Epidermal melanocyte (primary cell): ENCODE measurements at regions not wholly inside any gene's neighbourhood (a gene's known extent, or its start where the extent isn't known, plus 50 kb on each side); places are given as distances from the start of the nearest gene placed in this dataset.
"Not testable (repeated sequence)": the region's sequence is repeated elsewhere in the genome, so short reads cannot be mapped to it uniquely, and the experiment has no call there.

Experiments used
- DNase-seq: peaks from one replicate; pipeline ENCODE4 v3.0.0; 2011; ENCODE audit warnings: low spot score; ENCODE audit not compliant: insufficient read length

- DNase-seq: no peak
These were observed 756.4 kb downstream of the C12orf50 start for GRCh38 chr12:87272851-87273250.

- no peak for DNase-seq
These were observed 758.3 kb downstream of the C12orf50 start for GRCh38 chr12:87270919-87271318.

DNA sequence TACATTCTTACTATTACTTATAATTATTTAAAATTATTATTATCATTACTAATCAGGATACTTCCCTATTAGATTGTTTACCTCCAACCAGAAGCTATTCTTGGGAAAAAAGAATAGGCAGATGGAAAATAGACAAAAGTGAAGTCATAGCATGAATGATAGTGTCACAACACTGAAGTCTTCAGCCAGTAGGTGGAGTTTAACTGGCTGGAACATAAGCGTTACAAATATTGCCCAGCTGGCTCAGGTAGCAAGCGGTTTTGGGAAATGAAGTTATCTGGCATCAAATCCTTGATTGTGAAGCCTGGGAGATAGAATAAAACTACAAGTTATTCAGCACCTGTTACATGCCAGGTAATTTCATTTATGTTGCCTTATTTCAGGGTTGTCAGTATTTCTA lies 762.9 kb downstream of the C12orf50 start:
- no peak for DNase-seq

DNA sequence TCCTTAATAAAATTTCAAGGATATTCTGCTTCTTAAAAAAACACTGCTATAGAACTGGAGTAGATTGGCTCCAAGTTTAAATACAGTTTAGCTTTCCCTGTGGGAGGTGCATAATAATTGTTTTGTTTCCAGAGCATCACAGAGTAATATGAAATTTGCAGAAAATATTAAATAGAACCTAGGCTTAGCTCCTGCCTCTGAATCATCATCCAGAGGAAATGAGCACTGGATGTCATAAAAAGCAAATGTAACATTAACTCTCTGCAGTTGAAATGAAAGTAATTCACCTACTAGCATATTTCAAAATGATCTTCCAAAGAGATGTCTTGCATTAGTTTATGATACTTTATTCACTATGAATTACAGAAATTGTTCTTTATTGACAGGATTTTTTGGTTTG lies 769.8 kb downstream of the C12orf50 start:
- no peak for DNase-seq

DNA sequence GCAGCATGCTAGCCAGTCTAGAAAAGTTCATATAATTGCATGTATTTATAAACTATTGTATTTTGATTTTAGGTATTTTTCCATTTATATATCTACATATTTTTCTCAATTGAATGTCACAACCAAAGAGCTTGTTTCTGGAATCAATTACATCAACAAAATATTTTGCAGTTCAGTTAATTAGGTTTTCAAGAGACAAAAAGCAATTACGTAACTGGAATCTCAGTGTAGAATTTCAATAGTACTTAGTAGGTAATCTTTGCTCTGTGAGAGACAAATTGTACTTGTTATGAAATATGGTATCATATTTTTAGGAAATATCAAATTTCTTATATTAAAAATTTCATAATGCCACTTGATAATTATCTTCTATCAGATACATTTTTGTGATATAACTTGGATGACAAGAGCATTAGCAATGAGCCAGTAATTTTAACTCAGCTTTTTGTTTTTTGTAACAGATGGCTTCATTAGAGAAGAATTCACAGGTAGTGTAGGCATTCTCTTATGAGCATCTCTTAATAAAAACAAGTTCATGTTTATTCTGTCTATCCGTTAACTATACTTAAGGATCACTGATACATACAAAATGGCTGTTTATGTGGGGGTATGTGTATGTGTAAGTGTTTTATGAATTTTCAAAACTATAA lies 774.7 kb downstream of the C12orf50 start:
- DNase-seq: no peak

DNA sequence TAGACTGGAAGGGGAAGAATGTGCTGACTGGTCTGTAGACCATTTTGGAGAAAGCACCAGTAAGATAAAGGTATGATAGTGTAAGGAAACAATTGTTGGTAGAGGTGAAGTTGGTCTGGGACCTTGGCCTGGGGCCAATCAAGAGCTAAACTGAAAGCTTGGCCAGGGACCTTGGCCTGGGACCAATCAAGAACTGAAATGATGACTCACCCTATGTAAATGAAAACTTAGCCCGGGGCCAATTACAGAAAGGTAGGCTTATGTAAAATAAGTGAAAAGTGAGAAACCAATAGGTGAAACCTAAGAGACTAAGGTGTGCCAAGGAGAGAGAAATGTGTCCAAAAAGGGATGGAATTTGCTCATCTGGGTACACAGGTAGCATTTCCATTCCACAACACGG lies 776.0 kb downstream of the C12orf50 start:
- no peak for DNase-seq

- no peak for DNase-seq
These were observed 782.5 kb downstream of the C12orf50 start for GRCh38 chr12:87246726-87247125.

DNA sequence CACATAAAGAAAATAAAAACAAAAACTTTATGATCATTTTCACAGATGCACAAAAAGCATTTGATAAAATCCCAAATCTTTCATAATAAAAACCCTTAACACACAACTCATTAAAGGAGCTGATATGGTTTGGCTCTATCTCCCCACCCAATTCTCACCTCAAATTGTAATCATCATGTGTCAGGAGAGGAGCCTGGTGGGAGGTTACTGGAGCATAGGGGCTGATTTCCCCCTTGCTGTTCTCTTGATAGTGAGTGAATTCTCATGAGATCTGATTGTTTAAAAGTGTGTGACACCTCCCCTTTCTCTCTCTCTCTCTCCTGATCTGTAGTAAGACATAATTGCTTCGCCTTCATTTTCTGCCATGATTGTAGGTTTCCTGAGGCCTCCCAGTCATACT lies 790.7 kb downstream of the C12orf50 start:
- DNase-seq: no peak

GRCh38 chr12:87234898-87235297 lies 794.3 kb downstream of the C12orf50 start:
- no peak for DNase-seq

GRCh38 chr12:87233671-87234070 lies 795.5 kb downstream of the C12orf50 start:
- no peak for DNase-seq

- no peak for DNase-seq
These were observed 797.4 kb downstream of the C12orf50 start for GRCh38 chr12:87231818-87232217.

- DNase-seq: no peak
These were observed 798.8 kb downstream of the C12orf50 start for GRCh38 chr12:87230441-87230840.

- DNase-seq: no peak
These were observed 802.0 kb downstream of the C12orf50 start for GRCh38 chr12:87227162-87227561.

DNA sequence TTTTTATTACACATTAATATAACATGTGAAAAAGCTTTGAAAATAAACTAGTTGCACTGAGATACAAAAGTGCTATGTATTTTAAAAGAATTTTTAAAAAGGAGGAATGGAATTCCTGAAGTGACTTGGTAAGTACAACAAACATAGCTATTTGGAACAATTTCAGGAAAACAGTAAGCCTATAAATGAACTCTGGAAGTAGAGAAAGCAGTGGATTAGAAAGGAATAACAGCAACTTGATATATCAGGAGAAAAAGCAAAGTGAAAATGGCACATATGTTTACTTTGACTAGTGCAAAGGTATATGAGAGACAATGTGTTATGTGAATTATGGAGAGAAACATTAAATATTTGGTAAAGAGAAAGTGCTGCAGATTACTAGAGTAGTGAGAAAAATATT lies 811.7 kb downstream of the C12orf50 start:
- no peak for DNase-seq

- DNase-seq: no peak
These were observed 812.8 kb downstream of the C12orf50 start for GRCh38 chr12:87216436-87216835.

DNA sequence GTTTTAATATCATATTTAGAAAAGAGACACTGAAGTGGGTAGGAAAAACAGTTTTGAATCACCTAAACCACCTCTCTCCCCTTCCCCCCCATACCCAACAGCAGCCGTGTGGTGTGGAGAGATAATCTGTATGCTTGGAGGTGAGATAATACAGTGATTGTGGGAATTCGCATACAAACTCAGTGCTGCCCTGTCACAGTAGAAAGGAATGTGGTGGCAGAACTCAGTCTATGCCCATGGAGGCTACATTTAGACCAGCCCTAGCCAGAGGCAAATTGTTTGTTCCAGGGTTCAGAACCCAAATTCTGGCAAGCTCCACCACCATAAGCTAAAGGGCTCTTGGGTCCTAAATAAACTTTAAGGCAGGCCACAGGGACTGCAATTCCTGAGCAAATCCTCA lies 827.0 kb downstream of the C12orf50 start:
- DNase-seq: no peak

DNA sequence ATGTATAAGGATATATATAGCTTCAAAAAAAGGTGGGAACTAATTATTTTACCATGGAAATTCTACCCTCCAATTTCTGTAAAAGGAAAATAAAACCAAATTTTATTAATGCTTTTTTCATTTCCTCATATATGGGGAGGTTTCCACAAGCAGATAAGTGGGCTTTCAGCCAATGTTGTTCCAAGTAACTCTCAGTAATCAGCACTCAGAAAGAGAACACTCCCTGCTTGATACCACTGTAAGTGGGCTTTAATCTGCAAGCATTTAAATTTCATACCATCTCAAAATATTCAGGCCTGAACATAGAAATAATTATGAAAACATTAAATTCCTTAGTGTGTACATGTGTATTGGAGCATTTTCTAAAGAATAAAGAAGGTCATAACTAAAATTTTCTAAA lies 827.6 kb downstream of the C12orf50 start:
- DNase-seq: no peak

- no peak for DNase-seq
These were observed 828.8 kb downstream of the C12orf50 start for GRCh38 chr12:87200289-87200979.

DNA sequence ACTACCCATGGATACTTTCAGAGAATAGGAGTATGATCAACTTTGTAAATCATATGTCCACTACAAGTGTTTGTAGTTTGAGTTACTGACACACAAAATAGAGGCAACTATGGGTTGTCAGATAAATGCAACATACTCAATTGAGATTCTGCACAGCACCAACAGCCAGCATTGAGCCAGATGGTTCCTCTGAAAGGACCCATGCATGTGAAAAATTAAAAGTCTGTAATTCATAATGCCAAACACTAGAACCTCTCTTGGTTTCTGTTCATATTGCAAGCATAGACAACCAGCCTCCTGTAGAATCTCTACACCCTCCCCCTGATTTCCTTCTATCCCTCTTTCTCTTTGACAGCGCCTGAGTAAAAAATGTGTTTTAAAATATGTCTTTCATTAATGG lies 831.0 kb downstream of the C12orf50 start:
- DNase-seq: no peak

- DNase-seq: no peak
These were observed 832.9 kb downstream of the C12orf50 start for GRCh38 chr12:87196321-87196720.

- DNase-seq: not testable (repeated sequence)
These were observed 834.8 kb downstream of the C12orf50 start for GRCh38 chr12:87194389-87194788.

DNA sequence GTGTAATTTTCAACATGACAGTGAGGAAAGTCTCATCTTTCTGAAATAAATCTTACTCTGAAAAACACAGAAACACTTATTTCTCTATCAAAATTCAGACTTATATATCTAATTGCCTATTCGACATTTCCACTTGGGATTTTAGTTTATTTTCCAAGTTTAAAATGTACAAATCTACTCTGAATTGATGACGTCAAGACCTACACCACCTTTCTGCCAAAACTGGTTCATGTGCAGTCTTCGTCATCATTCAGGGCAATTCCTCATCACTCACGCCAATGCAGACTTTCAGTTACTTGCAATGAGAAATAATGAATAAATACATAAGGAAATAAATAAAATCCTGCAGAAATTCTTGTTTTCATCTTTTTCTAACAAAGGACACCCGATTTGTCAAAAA lies 843.8 kb downstream of the C12orf50 start:
- no peak for DNase-seq

GRCh38 chr12:87182696-87183233 lies 846.4 kb downstream of the C12orf50 start:
- no peak for DNase-seq
